HCT116 (cell line): ENCODE measurements at regions not wholly inside any gene's neighbourhood (a gene's known extent, or its start where the extent isn't known, plus 50 kb on each side); places are given as distances from the start of the nearest gene placed in this dataset.
"Not testable (repeated sequence)": the region's sequence is repeated elsewhere in the genome, so short reads cannot be mapped to it uniquely, and the experiment has no call there.

ENCODE experiments used
- ATAC-seq: fragments of 200-7000 bp; cut with Tn5 transposase; 2 replicates; pipeline ENCODE4 v1.9.1; 2020; ENCODE audit warnings: mild to moderate bottlenecking, moderate library complexity
- BruUV-seq: library from RNA; stranded (reverse); fragments of 400-500 nt; replicated peaks from 2 replicates; lab custom pipeline; 2021; lab: Mats Ljungman, UMichigan
- CTCF ChIA-PET: fragments of 300-600 bp; sonication (Branson Sonifier 250); formaldehyde crosslinking; loops from one replicate; lab custom pipeline; 2021; ENCODE audit warnings: antibody characterized with exemption; lab: Charles Lee
- POLR2A ChIA-PET: fragments of 300-600, 350-600 bp; sonication (Branson Sonifier 250); formaldehyde crosslinking; loops from one replicate; lab custom pipeline; 2021; ENCODE audit warnings: antibody characterized with exemption; lab: Charles Lee
- RAD21 ChIA-PET, 2 experiments: fragments of 300-600 bp; sonication (Branson Sonifier 250); formaldehyde crosslinking; loops; one replicate each; lab custom pipeline; 2023; ENCODE audit warnings: low total read pairs in 2 of 2; ENCODE audit not compliant: uncharacterized antibody in 2 of 2, unreplicated experiment in 2 of 2, low non-redundant PET in 1 of 2; lab: Charles Lee
- DNase-seq: peaks from one replicate; pipeline ENCODE4 v3.0.0-alpha.2; 2010; ENCODE audit warnings: low read depth, low spot score
- H2AFZ ChIP-seq: fragments of 200-600 bp; shearing (Covaris generic), sonication (generic); 2 replicates; pipeline ENCODE4 v1.6.1; 2017; ENCODE audit warnings: low read depth, mixed run types, mixed read lengths, antibody characterized with exemption, low read length; ENCODE audit not compliant: poor library complexity, severe bottlenecking
- H3K27ac ChIP-seq: 2 replicates; pipeline ENCODE4 v1.5.1; 2012; ENCODE audit warnings: low read depth, low read length
- H3K27me3 ChIP-seq: fragments of 200-600 bp; sonication (generic); 2 replicates; pipeline ENCODE4 v1.6.1; 2016; ENCODE audit warnings: mixed run types, low read length, mixed read lengths; ENCODE audit not compliant: insufficient read depth
- H3K36me3 ChIP-seq, 2 experiments: fragments of 200-500 bp in 1 of 2; fragments of 200-600 bp in 1 of 2; sonication (Bioruptor generic) in 1 of 2; sonication (generic) in 1 of 2; 2 replicates each; pipeline versions ENCODE4 v1.5.1 to v1.6.1; 2014 to 2016; ENCODE audit warnings: low read length in 2 of 2, inconsistent platforms in 1 of 2, mixed read lengths in 1 of 2, mixed run types in 1 of 2; ENCODE audit not compliant: insufficient read depth in 2 of 2, control insufficient read depth in 1 of 2
- H3K4me1 ChIP-seq, 2 experiments: fragments of 200-600 bp in 1 of 2; sonication (generic) in 1 of 2; 2 replicates each; pipeline versions ENCODE4 v1.5.1 to v1.6.1; 2012 to 2017; ENCODE audit warnings: low read length in 2 of 2, inconsistent platforms in 1 of 2, mild to moderate bottlenecking in 1 of 2, mixed read lengths in 1 of 2, mixed run types in 1 of 2, moderate library complexity in 1 of 2; ENCODE audit not compliant: insufficient read depth in 2 of 2, control insufficient read depth in 1 of 2
- H3K4me2 ChIP-seq: fragments of 200-600 bp; sonication (generic); 2 replicates; pipeline ENCODE4 v1.6.1; 2017; ENCODE audit warnings: mixed run types, low read length, mixed read lengths
- H3K4me3 ChIP-seq, 2 experiments: fragments of 200-600 bp in 1 of 2; sonication (generic) in 1 of 2; replicated peaks in 1 of 2; 2 replicates each; pipeline ENCODE4 v1.5.1; 2011 to 2016; ENCODE audit warnings: low read length in 2 of 2, control low read depth in 1 of 2, low read depth in 1 of 2, mild to moderate bottlenecking in 1 of 2, mixed read lengths in 1 of 2, mixed run types in 1 of 2
- H3K79me2 ChIP-seq: fragments of 200-600 bp; sonication (generic); 2 replicates; pipeline ENCODE4 v1.6.1; 2017; ENCODE audit warnings: mild to moderate bottlenecking, mixed run types, low read length, moderate library complexity, mixed read lengths; ENCODE audit not compliant: insufficient read depth
- H3K9ac ChIP-seq: fragments of 200-600 bp; sonication (generic); 2 replicates; pipeline ENCODE4 v1.6.1; 2016; ENCODE audit warnings: low read length, mixed read lengths
- H3K9me2 ChIP-seq: fragments of 200-600 bp; sonication (generic), shearing (Covaris generic); 2 replicates; pipeline ENCODE4 v1.6.1; 2017; ENCODE audit warnings: mixed run types, mild to moderate bottlenecking, moderate library complexity; ENCODE audit not compliant: insufficient read depth
- H3K9me3 ChIP-seq, 2 experiments: fragments of 200-500 bp in 1 of 2; fragments of 200-600 bp in 1 of 2; sonication (Bioruptor generic) in 1 of 2; sonication (generic) in 1 of 2; 2 replicates each; pipeline ENCODE4 v1.6.1; 2014 to 2017; ENCODE audit warnings: low read length in 2 of 2, mixed read lengths in 2 of 2, inconsistent platforms in 1 of 2, low read depth in 1 of 2, mild to moderate bottlenecking in 1 of 2, mixed run types in 1 of 2, moderate library complexity in 1 of 2; ENCODE audit not compliant: control insufficient read depth in 1 of 2, insufficient read depth in 1 of 2
- H4K20me1 ChIP-seq: fragments of 200-600 bp; sonication (generic), shearing (Covaris generic); 2 replicates; pipeline ENCODE4 v1.6.1; 2017; ENCODE audit warnings: mixed run types, mild to moderate bottlenecking, moderate library complexity; ENCODE audit not compliant: insufficient read depth
- CBX3 ChIP-seq: IDR thresholded peaks from 2 replicates; pipeline ENCODE4 v1.6.1; 2012; ENCODE audit warnings: low read depth
- EGR1 ChIP-seq: IDR thresholded peaks from 2 replicates; pipeline ENCODE4 v1.6.1; 2012; ENCODE audit warnings: low read depth
- EZH2 ChIP-seq: fragments of 200-600 bp; sonication (generic); IDR thresholded peaks from 2 replicates; pipeline ENCODE4 v1.6.1; 2017; ENCODE audit warnings: antibody characterized with exemption, mixed run types
- EZH2phosphoT487 ChIP-seq: fragments of 200-600 bp; IDR thresholded peaks from 2 replicates; pipeline ENCODE4 v1.6.1; 2018; ENCODE audit warnings: antibody characterized with exemption, borderline replicate concordance
- FOSL1 ChIP-seq: IDR thresholded peaks from 2 replicates; pipeline ENCODE4 v1.6.1; 2012; ENCODE audit warnings: low read depth
- JUND ChIP-seq: IDR thresholded peaks from 2 replicates; pipeline ENCODE4 v1.6.1; 2012
- POLR2A ChIP-seq: IDR thresholded peaks from 2 replicates; pipeline ENCODE4 v1.7.0; 2011; ENCODE audit warnings: borderline replicate concordance; ENCODE audit not compliant: insufficient read depth, insufficient read length; ENCODE audit errors: extremely low read depth
- POLR2AphosphoS5 ChIP-seq: IDR thresholded peaks from 2 replicates; pipeline ENCODE4 v1.6.1; 2011; ENCODE audit warnings: mild to moderate bottlenecking, low read depth, low read length, moderate library complexity
- REST ChIP-seq: IDR thresholded peaks from 2 replicates; pipeline ENCODE4 v1.6.1; 2012; ENCODE audit warnings: low read depth
- YY1 ChIP-seq: IDR thresholded peaks from 2 replicates; pipeline ENCODE4 v1.6.1; 2011; ENCODE audit warnings: low read length, low read depth, moderate library complexity, mild to moderate bottlenecking; ENCODE audit not compliant: insufficient replicate concordance; ENCODE audit errors: extremely low read depth
- ZFX ChIP-seq: fragments of 450-650 bp; IDR thresholded peaks from 2 replicates; pipeline ENCODE4 v1.6.1; 2017
- intact Hi-C: fragments of 100-400 bp; cut with micrococcal nuclease; formaldehyde crosslinking; loops from 2 replicates; pipeline ENCODE4 v1.10.0; 2022

DNA sequence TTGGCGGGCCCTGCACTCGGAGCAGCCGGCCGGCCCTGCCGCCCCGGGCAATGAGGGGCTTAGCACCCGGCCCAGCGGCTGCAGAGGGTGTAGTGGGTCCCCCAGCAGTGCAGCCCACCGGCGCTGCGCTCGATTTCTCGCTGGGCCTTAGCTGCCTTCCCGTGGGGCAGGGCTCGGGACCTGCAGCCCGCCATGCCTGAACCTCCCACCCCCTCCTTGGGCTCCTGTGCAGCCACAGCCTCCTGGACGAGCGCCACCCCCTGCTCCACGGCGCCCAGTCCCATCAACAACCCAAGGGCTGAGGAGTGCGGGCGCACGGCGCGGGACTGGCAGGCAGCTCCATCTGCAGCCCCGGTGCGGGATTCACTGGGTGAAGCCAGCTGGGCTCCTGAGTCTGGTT, 87.4 kb upstream of the CXXC4 start:
- H3K36me3 ChIP-seq, DNase-seq, H3K27ac ChIP-seq, BruUV-seq, H4K20me1 ChIP-seq, H2AFZ ChIP-seq, ATAC-seq, POLR2A ChIA-PET, H3K79me2 ChIP-seq, H3K4me1 ChIP-seq, H3K9me2 ChIP-seq, H3K27me3 ChIP-seq, CTCF ChIA-PET, H3K9ac ChIP-seq, H3K4me3 ChIP-seq, H3K9me3 ChIP-seq, intact Hi-C loops, RAD21 ChIA-PET, H3K4me2 ChIP-seq: not testable (repeated sequence)

DNA sequence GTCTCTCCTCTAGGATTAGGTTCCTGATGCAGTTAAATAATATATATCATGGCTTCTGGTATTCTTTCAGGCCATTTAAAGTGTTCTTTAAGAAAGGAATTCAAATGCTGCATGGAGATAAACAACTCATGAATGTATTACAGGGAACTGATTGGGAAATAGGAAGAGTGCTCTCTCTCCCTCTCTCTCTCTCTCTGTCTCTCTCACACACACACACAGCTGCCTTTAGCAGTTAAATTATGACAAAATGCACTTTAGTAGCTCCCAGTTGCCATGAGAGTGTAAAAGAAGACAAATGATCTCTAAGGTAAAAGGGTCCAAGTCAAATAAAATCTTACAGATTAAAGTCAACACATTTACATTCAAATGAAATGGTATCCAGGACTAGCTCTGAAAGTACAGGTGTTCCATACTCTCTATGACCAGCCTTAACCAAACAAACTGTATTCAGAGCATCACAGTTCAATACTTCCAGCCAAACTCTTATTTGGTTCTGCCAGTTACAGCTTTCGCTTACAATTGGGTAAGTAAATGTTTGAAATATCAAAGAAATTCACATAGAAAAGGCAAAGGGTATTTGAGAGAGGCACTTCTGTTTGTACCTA, 94.7 kb upstream of the CXXC4 start:
- H3K27me3 ChIP-seq = no peaks in the 10 kb centered on the region
- H3K36me3 ChIP-seq = no peaks in the 10 kb centered on the region
- BruUV-seq = no TSS peak
- intact Hi-C loops = no loop called here
- H3K4me1 ChIP-seq = no peaks in the 10 kb centered on the region
- no peak overlapping the region for H2AFZ ChIP-seq
- no peak overlapping the region for H3K9ac ChIP-seq
- ATAC-seq (no peak), DNase-seq (no peak)
- H4K20me1 ChIP-seq = no peaks in the 10 kb centered on the region
- CTCF ChIA-PET = no interaction called here
- H3K79me2 ChIP-seq = no peaks in the 10 kb centered on the region
- no peaks in the 10 kb centered on the region for H3K9me2 ChIP-seq
- H3K4me2 ChIP-seq = no peak overlapping the region
- POLR2A ChIA-PET = no interaction called here
- no peak overlapping the region for H3K27ac ChIP-seq
- RAD21 ChIA-PET = no interaction called here
- TF ChIP-seq POLR2AphosphoS5 (no peak), POLR2A (no peak), EZH2phosphoT487 (no peak), EGR1 (no peak), JUND (no peak), EZH2 (no peak), REST (no peak), FOSL1 (no peak), ZFX (no peak), YY1 (no peak), CBX3 (no peak)
- H3K9me3 ChIP-seq = no peaks in the 10 kb centered on the region
- no peak overlapping the region for H3K4me3 ChIP-seq
